HCT116 (cell line): ENCODE measurements at regions not wholly inside any gene's neighbourhood (a gene's known extent, or its start where the extent isn't known, plus 50 kb on each side); places are given as distances from the start of the nearest gene placed in this dataset.

Experiments
- ATAC-seq: fragments of 200-7000 bp; cut with Tn5 transposase; 2 replicates; pipeline ENCODE4 v1.9.1; 2020; ENCODE audit warnings: mild to moderate bottlenecking, moderate library complexity
- BruUV-seq: library from RNA; stranded (reverse); fragments of 400-500 nt; replicated peaks from 2 replicates; lab custom pipeline; 2021; lab: Mats Ljungman, UMichigan
- CTCF ChIA-PET: fragments of 300-600 bp; sonication (Branson Sonifier 250); formaldehyde crosslinking; loops from one replicate; lab custom pipeline; 2021; ENCODE audit warnings: antibody characterized with exemption; lab: Charles Lee
- POLR2A ChIA-PET: fragments of 300-600, 350-600 bp; sonication (Branson Sonifier 250); formaldehyde crosslinking; loops from one replicate; lab custom pipeline; 2021; ENCODE audit warnings: antibody characterized with exemption; lab: Charles Lee
- RAD21 ChIA-PET, 2 experiments: fragments of 300-600 bp; sonication (Branson Sonifier 250); formaldehyde crosslinking; loops; one replicate each; lab custom pipeline; 2023; ENCODE audit warnings: low total read pairs in 2 of 2; ENCODE audit not compliant: uncharacterized antibody in 2 of 2, unreplicated experiment in 2 of 2, low non-redundant PET in 1 of 2; lab: Charles Lee
- DNase-seq: peaks from one replicate; pipeline ENCODE4 v3.0.0-alpha.2; 2010; ENCODE audit warnings: low read depth, low spot score
- H2AFZ ChIP-seq: fragments of 200-600 bp; shearing (Covaris generic), sonication (generic); 2 replicates; pipeline ENCODE4 v1.6.1; 2017; ENCODE audit warnings: low read depth, mixed run types, mixed read lengths, antibody characterized with exemption, low read length; ENCODE audit not compliant: poor library complexity, severe bottlenecking
- H3K27ac ChIP-seq: 2 replicates; pipeline ENCODE4 v1.5.1; 2012; ENCODE audit warnings: low read depth, low read length
- H3K27me3 ChIP-seq: fragments of 200-600 bp; sonication (generic); 2 replicates; pipeline ENCODE4 v1.6.1; 2016; ENCODE audit warnings: mixed run types, low read length, mixed read lengths; ENCODE audit not compliant: insufficient read depth
- H3K36me3 ChIP-seq, 2 experiments: fragments of 200-500 bp in 1 of 2; fragments of 200-600 bp in 1 of 2; sonication (Bioruptor generic) in 1 of 2; sonication (generic) in 1 of 2; 2 replicates each; pipeline versions ENCODE4 v1.5.1 to v1.6.1; 2014 to 2016; ENCODE audit warnings: low read length in 2 of 2, inconsistent platforms in 1 of 2, mixed read lengths in 1 of 2, mixed run types in 1 of 2; ENCODE audit not compliant: insufficient read depth in 2 of 2, control insufficient read depth in 1 of 2
- H3K4me1 ChIP-seq, 2 experiments: fragments of 200-600 bp in 1 of 2; sonication (generic) in 1 of 2; 2 replicates each; pipeline versions ENCODE4 v1.5.1 to v1.6.1; 2012 to 2017; ENCODE audit warnings: low read length in 2 of 2, inconsistent platforms in 1 of 2, mild to moderate bottlenecking in 1 of 2, mixed read lengths in 1 of 2, mixed run types in 1 of 2, moderate library complexity in 1 of 2; ENCODE audit not compliant: insufficient read depth in 2 of 2, control insufficient read depth in 1 of 2
- H3K4me2 ChIP-seq: fragments of 200-600 bp; sonication (generic); 2 replicates; pipeline ENCODE4 v1.6.1; 2017; ENCODE audit warnings: mixed run types, low read length, mixed read lengths
- H3K4me3 ChIP-seq, 2 experiments: fragments of 200-600 bp in 1 of 2; sonication (generic) in 1 of 2; replicated peaks in 1 of 2; 2 replicates each; pipeline ENCODE4 v1.5.1; 2011 to 2016; ENCODE audit warnings: low read length in 2 of 2, control low read depth in 1 of 2, low read depth in 1 of 2, mild to moderate bottlenecking in 1 of 2, mixed read lengths in 1 of 2, mixed run types in 1 of 2
- H3K79me2 ChIP-seq: fragments of 200-600 bp; sonication (generic); 2 replicates; pipeline ENCODE4 v1.6.1; 2017; ENCODE audit warnings: mild to moderate bottlenecking, mixed run types, low read length, moderate library complexity, mixed read lengths; ENCODE audit not compliant: insufficient read depth
- H3K9ac ChIP-seq: fragments of 200-600 bp; sonication (generic); 2 replicates; pipeline ENCODE4 v1.6.1; 2016; ENCODE audit warnings: low read length, mixed read lengths
- H3K9me2 ChIP-seq: fragments of 200-600 bp; sonication (generic), shearing (Covaris generic); 2 replicates; pipeline ENCODE4 v1.6.1; 2017; ENCODE audit warnings: mixed run types, mild to moderate bottlenecking, moderate library complexity; ENCODE audit not compliant: insufficient read depth
- H3K9me3 ChIP-seq, 2 experiments: fragments of 200-500 bp in 1 of 2; fragments of 200-600 bp in 1 of 2; sonication (Bioruptor generic) in 1 of 2; sonication (generic) in 1 of 2; 2 replicates each; pipeline ENCODE4 v1.6.1; 2014 to 2017; ENCODE audit warnings: low read length in 2 of 2, mixed read lengths in 2 of 2, inconsistent platforms in 1 of 2, low read depth in 1 of 2, mild to moderate bottlenecking in 1 of 2, mixed run types in 1 of 2, moderate library complexity in 1 of 2; ENCODE audit not compliant: control insufficient read depth in 1 of 2, insufficient read depth in 1 of 2
- H4K20me1 ChIP-seq: fragments of 200-600 bp; sonication (generic), shearing (Covaris generic); 2 replicates; pipeline ENCODE4 v1.6.1; 2017; ENCODE audit warnings: mixed run types, mild to moderate bottlenecking, moderate library complexity; ENCODE audit not compliant: insufficient read depth
- CBX3 ChIP-seq: IDR thresholded peaks from 2 replicates; pipeline ENCODE4 v1.6.1; 2012; ENCODE audit warnings: low read depth
- EGR1 ChIP-seq: IDR thresholded peaks from 2 replicates; pipeline ENCODE4 v1.6.1; 2012; ENCODE audit warnings: low read depth
- ELF1 ChIP-seq: IDR thresholded peaks from 2 replicates; pipeline ENCODE4 v1.6.1; 2012; ENCODE audit warnings: low read depth, borderline replicate concordance
- EZH2 ChIP-seq: fragments of 200-600 bp; sonication (generic); IDR thresholded peaks from 2 replicates; pipeline ENCODE4 v1.6.1; 2017; ENCODE audit warnings: antibody characterized with exemption, mixed run types
- EZH2phosphoT487 ChIP-seq: fragments of 200-600 bp; IDR thresholded peaks from 2 replicates; pipeline ENCODE4 v1.6.1; 2018; ENCODE audit warnings: antibody characterized with exemption, borderline replicate concordance
- FOSL1 ChIP-seq: IDR thresholded peaks from 2 replicates; pipeline ENCODE4 v1.6.1; 2012; ENCODE audit warnings: low read depth
- POLR2AphosphoS5 ChIP-seq: IDR thresholded peaks from 2 replicates; pipeline ENCODE4 v1.6.1; 2011; ENCODE audit warnings: mild to moderate bottlenecking, low read depth, low read length, moderate library complexity
- RAD21 ChIP-seq: IDR thresholded peaks from 2 replicates; pipeline ENCODE4 v1.6.1; 2012; ENCODE audit warnings: low read depth, mild to moderate bottlenecking
- SP1 ChIP-seq: IDR thresholded peaks from 2 replicates; pipeline ENCODE4 v1.6.1; 2012; ENCODE audit warnings: low read depth
- SRF ChIP-seq: IDR thresholded peaks from 2 replicates; pipeline ENCODE4 v1.6.1; 2012; ENCODE audit warnings: low read depth
- TCF7L2 ChIP-seq: IDR thresholded peaks from 2 replicates; pipeline ENCODE4 v1.7.0; 2011; ENCODE audit warnings: borderline replicate concordance, inconsistent platforms; ENCODE audit not compliant: insufficient read depth, insufficient read length; ENCODE audit errors: extremely low read depth
- YY1 ChIP-seq: IDR thresholded peaks from 2 replicates; pipeline ENCODE4 v1.6.1; 2011; ENCODE audit warnings: low read length, low read depth, moderate library complexity, mild to moderate bottlenecking; ENCODE audit not compliant: insufficient replicate concordance; ENCODE audit errors: extremely low read depth
- ZFX ChIP-seq: fragments of 450-650 bp; IDR thresholded peaks from 2 replicates; pipeline ENCODE4 v1.6.1; 2017
- ZNF274 ChIP-seq: fragments of 200-500 bp; sonication (Bioruptor generic); IDR thresholded peaks from 2 replicates; pipeline ENCODE4 v1.6.1; 2014; ENCODE audit warnings: mild to moderate bottlenecking, low read depth, low read length, inconsistent platforms
- intact Hi-C: fragments of 100-400 bp; cut with micrococcal nuclease; formaldehyde crosslinking; loops from 2 replicates; pipeline ENCODE4 v1.10.0; 2022
- TF ChIP-seq, protein P1 (sequence below): IDR thresholded peaks from 2 replicates; pipeline ENCODE4 v1.6.1; 2011; ENCODE audit warnings: mild to moderate bottlenecking, low read length, moderate library complexity; ENCODE audit not compliant: insufficient replicate concordance; ENCODE audit errors: extremely low read depth
- TF ChIP-seq, protein P2 (sequence below), 3 experiments: fragments of 200-600 bp in 1 of 3; sonication (generic) in 1 of 3; IDR thresholded peaks in 2 of 3; conservative IDR thresholded peaks in 1 of 3; 2 replicates each; pipeline ENCODE4 v1.5.1; 2012 to 2017; ENCODE audit warnings: low read depth in 2 of 3, low read length in 2 of 3, antibody characterized with exemption in 1 of 3, borderline replicate concordance in 1 of 3, control low read depth in 1 of 3, mild to moderate bottlenecking in 1 of 3, mixed read lengths in 1 of 3, mixed run types in 1 of 3, moderate library complexity in 1 of 3; ENCODE audit not compliant: insufficient read depth in 1 of 3
- TF ChIP-seq, protein P3 (sequence below): IDR thresholded peaks from 2 replicates; pipeline ENCODE4 v1.6.1; 2012
- TF ChIP-seq, protein P4 (sequence below): IDR thresholded peaks from 2 replicates; pipeline ENCODE4 v1.6.1; 2012
- TF ChIP-seq, protein P5 (sequence below): IDR thresholded peaks from 2 replicates; pipeline ENCODE4 v1.6.1; 2012; ENCODE audit warnings: low read depth

DNA sequence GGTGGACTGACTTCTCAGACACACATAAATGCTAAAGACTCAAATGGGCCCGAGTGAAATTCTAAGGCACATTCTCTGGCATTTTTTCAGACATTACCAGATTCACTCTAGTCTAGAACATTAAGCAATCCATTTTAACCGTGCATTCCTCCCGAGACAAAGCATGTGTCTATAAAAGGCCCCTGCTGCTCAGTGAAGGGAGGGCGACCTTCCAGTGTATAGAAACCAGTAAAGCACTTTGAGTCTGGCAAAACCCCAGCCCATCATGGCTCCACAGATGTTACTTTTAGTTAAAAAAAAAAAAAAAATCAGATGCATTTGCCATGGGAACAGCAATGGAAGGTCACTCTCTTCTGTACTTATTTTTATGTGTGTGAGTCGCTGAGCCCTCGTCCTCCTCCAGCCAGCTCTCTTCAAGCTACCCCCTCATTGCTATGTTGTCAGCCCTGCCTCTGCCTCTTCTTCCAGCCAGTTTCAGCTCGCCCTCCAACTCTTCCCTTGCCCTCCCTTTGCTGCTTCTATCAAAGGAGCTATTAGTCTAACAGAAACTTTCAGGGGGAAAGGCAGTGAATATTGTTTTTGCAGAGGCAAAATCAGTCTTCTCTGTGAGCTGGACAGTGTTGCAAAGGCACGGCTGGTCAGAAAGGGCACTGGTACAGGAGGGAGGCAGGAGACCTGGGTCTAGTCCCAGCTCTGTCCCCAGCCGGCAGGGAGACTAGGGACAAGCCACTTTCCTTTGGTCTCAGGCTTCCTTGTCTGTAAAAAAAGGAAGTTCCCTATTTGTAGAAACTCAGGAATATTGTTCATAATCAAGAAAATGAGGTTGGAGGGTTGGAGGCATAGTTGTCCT, 644.2 kb downstream of the ZNF674 start:
- intact Hi-C loops: no loop called here
- POLR2A ChIA-PET: no interaction called here
- TF ChIP-seq, protein P1, sequence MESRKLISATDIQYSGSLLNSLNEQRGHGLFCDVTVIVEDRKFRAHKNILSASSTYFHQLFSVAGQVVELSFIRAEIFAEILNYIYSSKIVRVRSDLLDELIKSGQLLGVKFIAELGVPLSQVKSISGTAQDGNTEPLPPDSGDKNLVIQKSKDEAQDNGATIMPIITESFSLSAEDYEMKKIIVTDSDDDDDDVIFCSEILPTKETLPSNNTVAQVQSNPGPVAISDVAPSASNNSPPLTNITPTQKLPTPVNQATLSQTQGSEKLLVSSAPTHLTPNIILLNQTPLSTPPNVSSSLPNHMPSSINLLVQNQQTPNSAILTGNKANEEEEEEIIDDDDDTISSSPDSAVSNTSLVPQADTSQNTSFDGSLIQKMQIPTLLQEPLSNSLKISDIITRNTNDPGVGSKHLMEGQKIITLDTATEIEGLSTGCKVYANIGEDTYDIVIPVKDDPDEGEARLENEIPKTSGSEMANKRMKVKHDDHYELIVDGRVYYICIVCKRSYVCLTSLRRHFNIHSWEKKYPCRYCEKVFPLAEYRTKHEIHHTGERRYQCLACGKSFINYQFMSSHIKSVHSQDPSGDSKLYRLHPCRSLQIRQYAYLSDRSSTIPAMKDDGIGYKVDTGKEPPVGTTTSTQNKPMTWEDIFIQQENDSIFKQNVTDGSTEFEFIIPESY: no peak
- TF ChIP-seq EZH2 (no peak), CBX3 (no peak), EGR1 (no peak), YY1 (no peak), ELF1 (no peak), EZH2phosphoT487 (no peak), RAD21 (no peak), POLR2AphosphoS5 (no peak), SRF (no peak), SP1 (no peak), ZNF274 (no peak), TCF7L2 (no peak), FOSL1 (no peak), ZFX (no peak)
- TF ChIP-seq, protein P2, sequence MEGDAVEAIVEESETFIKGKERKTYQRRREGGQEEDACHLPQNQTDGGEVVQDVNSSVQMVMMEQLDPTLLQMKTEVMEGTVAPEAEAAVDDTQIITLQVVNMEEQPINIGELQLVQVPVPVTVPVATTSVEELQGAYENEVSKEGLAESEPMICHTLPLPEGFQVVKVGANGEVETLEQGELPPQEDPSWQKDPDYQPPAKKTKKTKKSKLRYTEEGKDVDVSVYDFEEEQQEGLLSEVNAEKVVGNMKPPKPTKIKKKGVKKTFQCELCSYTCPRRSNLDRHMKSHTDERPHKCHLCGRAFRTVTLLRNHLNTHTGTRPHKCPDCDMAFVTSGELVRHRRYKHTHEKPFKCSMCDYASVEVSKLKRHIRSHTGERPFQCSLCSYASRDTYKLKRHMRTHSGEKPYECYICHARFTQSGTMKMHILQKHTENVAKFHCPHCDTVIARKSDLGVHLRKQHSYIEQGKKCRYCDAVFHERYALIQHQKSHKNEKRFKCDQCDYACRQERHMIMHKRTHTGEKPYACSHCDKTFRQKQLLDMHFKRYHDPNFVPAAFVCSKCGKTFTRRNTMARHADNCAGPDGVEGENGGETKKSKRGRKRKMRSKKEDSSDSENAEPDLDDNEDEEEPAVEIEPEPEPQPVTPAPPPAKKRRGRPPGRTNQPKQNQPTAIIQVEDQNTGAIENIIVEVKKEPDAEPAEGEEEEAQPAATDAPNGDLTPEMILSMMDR (IDR thresholded peaks at IDR 0.05 in 2 of 3, conservative IDR thresholded peaks at IDR 0.05 in 1 of 3; ENCODE audit: borderline replicate concordance in 1 of 3, insufficient read depth in 1 of 3, low read depth in 2 of 3, low read length in 2 of 3): no peak
- TF ChIP-seq, protein P3, sequence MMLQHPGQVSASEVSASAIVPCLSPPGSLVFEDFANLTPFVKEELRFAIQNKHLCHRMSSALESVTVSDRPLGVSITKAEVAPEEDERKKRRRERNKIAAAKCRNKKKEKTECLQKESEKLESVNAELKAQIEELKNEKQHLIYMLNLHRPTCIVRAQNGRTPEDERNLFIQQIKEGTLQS: no peak
- TF ChIP-seq, protein P4, sequence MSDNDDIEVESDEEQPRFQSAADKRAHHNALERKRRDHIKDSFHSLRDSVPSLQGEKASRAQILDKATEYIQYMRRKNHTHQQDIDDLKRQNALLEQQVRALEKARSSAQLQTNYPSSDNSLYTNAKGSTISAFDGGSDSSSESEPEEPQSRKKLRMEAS: no peak
- TF ChIP-seq, protein P5, sequence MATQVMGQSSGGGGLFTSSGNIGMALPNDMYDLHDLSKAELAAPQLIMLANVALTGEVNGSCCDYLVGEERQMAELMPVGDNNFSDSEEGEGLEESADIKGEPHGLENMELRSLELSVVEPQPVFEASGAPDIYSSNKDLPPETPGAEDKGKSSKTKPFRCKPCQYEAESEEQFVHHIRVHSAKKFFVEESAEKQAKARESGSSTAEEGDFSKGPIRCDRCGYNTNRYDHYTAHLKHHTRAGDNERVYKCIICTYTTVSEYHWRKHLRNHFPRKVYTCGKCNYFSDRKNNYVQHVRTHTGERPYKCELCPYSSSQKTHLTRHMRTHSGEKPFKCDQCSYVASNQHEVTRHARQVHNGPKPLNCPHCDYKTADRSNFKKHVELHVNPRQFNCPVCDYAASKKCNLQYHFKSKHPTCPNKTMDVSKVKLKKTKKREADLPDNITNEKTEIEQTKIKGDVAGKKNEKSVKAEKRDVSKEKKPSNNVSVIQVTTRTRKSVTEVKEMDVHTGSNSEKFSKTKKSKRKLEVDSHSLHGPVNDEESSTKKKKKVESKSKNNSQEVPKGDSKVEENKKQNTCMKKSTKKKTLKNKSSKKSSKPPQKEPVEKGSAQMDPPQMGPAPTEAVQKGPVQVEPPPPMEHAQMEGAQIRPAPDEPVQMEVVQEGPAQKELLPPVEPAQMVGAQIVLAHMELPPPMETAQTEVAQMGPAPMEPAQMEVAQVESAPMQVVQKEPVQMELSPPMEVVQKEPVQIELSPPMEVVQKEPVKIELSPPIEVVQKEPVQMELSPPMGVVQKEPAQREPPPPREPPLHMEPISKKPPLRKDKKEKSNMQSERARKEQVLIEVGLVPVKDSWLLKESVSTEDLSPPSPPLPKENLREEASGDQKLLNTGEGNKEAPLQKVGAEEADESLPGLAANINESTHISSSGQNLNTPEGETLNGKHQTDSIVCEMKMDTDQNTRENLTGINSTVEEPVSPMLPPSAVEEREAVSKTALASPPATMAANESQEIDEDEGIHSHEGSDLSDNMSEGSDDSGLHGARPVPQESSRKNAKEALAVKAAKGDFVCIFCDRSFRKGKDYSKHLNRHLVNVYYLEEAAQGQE: no peak
- BruUV-seq: no TSS peak
- RAD21 ChIA-PET: no interaction called here
- CTCF ChIA-PET: no interaction called here
- H3K4me3 ChIP-seq: no peak overlapping the region
- ATAC-seq: no peak
- H2AFZ ChIP-seq: no peak overlapping the region
- no peaks in the 10 kb centered on the region for H3K9me3 ChIP-seq
- H3K4me2 ChIP-seq: no peak overlapping the region
- H3K79me2 ChIP-seq: no peaks in the 10 kb centered on the region
- no peak for DNase-seq
- H3K9me2 ChIP-seq: no peaks in the 10 kb centered on the region
- H4K20me1 ChIP-seq: no peaks in the 10 kb centered on the region
- H3K4me1 ChIP-seq: no peaks in the 10 kb centered on the region
- H3K27ac ChIP-seq: no peak overlapping the region
- no peaks in the 10 kb centered on the region for H3K27me3 ChIP-seq
- H3K9ac ChIP-seq: no peak overlapping the region
- no peaks in the 10 kb centered on the region for H3K36me3 ChIP-seq
